ENCODE measurements at regions not wholly inside any gene's neighbourhood (a gene's known extent, or its start where the extent isn't known, plus 50 kb on each side); places are given as distances from the start of the nearest gene placed in this dataset.

GRCh38 chr15:38036790-38037338, 102.4 kb downstream of the TMCO5A start:
- CTCF ChIA-PET = no interaction called here
- no peak overlapping the region for H3K27ac Mint-ChIP-seq
- DNase-seq = no peak
- H3K36me3 Mint-ChIP-seq = no peaks in the 10 kb centered on the region
- no peaks in the 10 kb centered on the region for H3K4me1 Mint-ChIP-seq
- no peaks in the 10 kb centered on the region for H3K27me3 Mint-ChIP-seq
- no peaks in the 10 kb centered on the region for H3K9me3 Mint-ChIP-seq
- H3K4me3 Mint-ChIP-seq = no peak overlapping the region

GRCh38 chr15:38038659-38039442, 104.4 kb downstream of the TMCO5A start:
- CTCF ChIA-PET = no interaction called here
- no peaks in the 10 kb centered on the region for H3K9me3 Mint-ChIP-seq
- no peaks in the 10 kb centered on the region for H3K36me3 Mint-ChIP-seq
- H3K27me3 Mint-ChIP-seq = no peaks in the 10 kb centered on the region
- DNase-seq = no peak
- H3K4me3 Mint-ChIP-seq = no peak overlapping the region
- H3K4me1 Mint-ChIP-seq = no peaks in the 10 kb centered on the region
- no peak overlapping the region for H3K27ac Mint-ChIP-seq

- no peaks in the 10 kb centered on the region for H3K36me3 Mint-ChIP-seq
- CTCF ChIA-PET = no interaction called here
- no peaks in the 10 kb centered on the region for H3K27me3 Mint-ChIP-seq
- H3K4me1 Mint-ChIP-seq = no peaks in the 10 kb centered on the region
- no peak for DNase-seq
- no peak overlapping the region for H3K27ac Mint-ChIP-seq
- no peaks in the 10 kb centered on the region for H3K9me3 Mint-ChIP-seq
- H3K4me3 Mint-ChIP-seq = no peak overlapping the region
Observed at GRCh38 chr15:38040615-38041014, 106.2 kb downstream of the TMCO5A start.

GRCh38 chr15:38041576-38041975, 107.1 kb downstream of the TMCO5A start:
- H3K4me3 Mint-ChIP-seq = no peak overlapping the region
- no peak overlapping the region for H3K27ac Mint-ChIP-seq
- H3K36me3 Mint-ChIP-seq = no peaks in the 10 kb centered on the region
- H3K4me1 Mint-ChIP-seq = no peaks in the 10 kb centered on the region
- DNase-seq = no peak
- CTCF ChIA-PET = no interaction called here
- no peaks in the 10 kb centered on the region for H3K9me3 Mint-ChIP-seq
- H3K27me3 Mint-ChIP-seq = no peaks in the 10 kb centered on the region

- no peaks in the 10 kb centered on the region for H3K27me3 Mint-ChIP-seq
- no peak overlapping the region for H3K27ac Mint-ChIP-seq
- H3K9me3 Mint-ChIP-seq = no peaks in the 10 kb centered on the region
- no peak overlapping the region for H3K4me3 Mint-ChIP-seq
- no peaks in the 10 kb centered on the region for H3K36me3 Mint-ChIP-seq
- CTCF ChIA-PET = no interaction called here
- no peaks in the 10 kb centered on the region for H3K4me1 Mint-ChIP-seq
- no peak for DNase-seq
Observed at GRCh38 chr15:38042211-38042610, 107.8 kb downstream of the TMCO5A start.

GRCh38 chr15:38042707-38043445, 108.4 kb downstream of the TMCO5A start:
- Mint-ChIP-seq H3K4me3 (no peak overlapping the region), H3K4me1 (no peaks in the 10 kb centered on the region), H3K36me3 (no peaks in the 10 kb centered on the region), H3K9me3 (no peaks in the 10 kb centered on the region), H3K27ac (no peak overlapping the region), H3K27me3 (no peaks in the 10 kb centered on the region)
- CTCF ChIA-PET = no interaction called here
- no peak for DNase-seq

- Mint-ChIP-seq H3K4me1 (no peaks in the 10 kb centered on the region), H3K36me3 (no peaks in the 10 kb centered on the region)
- CTCF ChIA-PET = no interaction called here
Observed at GRCh38 chr15:38046257-38047051, 112.0 kb downstream of the TMCO5A start.

GRCh38 chr15:38048001-38048455, 113.6 kb downstream of the TMCO5A start:
- no peak for DNase-seq
- CTCF ChIA-PET = no interaction called here
- Mint-ChIP-seq H3K27me3 (no peaks in the 10 kb centered on the region), H3K4me1 (no peaks in the 10 kb centered on the region), H3K36me3 (no peaks in the 10 kb centered on the region), H3K27ac (no peak overlapping the region), H3K9me3 (no peaks in the 10 kb centered on the region), H3K4me3 (no peak overlapping the region)

More at GRCh38 chr15:38046257-38047051, 112.0 kb downstream of the TMCO5A start:
- no peak overlapping the region for H3K4me3 Mint-ChIP-seq
- H3K27me3 Mint-ChIP-seq = no peaks in the 10 kb centered on the region
- no peak for DNase-seq
- no peak overlapping the region for H3K27ac Mint-ChIP-seq
- H3K9me3 Mint-ChIP-seq = no peaks in the 10 kb centered on the region

- no peak overlapping the region for H3K4me3 Mint-ChIP-seq
- H3K27me3 Mint-ChIP-seq = no peaks in the 10 kb centered on the region
- no peaks in the 10 kb centered on the region for H3K36me3 Mint-ChIP-seq
- CTCF ChIA-PET = no interaction called here
- no peaks in the 10 kb centered on the region for H3K9me3 Mint-ChIP-seq
- no peak for DNase-seq
- H3K4me1 Mint-ChIP-seq = no peaks in the 10 kb centered on the region
- H3K27ac Mint-ChIP-seq = no peak overlapping the region
Observed at GRCh38 chr15:38049891-38050290, 115.5 kb downstream of the TMCO5A start.

GRCh38 chr15:38050529-38051448, 116.3 kb downstream of the TMCO5A start:
- Mint-ChIP-seq H3K4me1 (no peaks in the 10 kb centered on the region), H3K27me3 (no peaks in the 10 kb centered on the region), H3K4me3 (no peak overlapping the region), H3K27ac (no peak overlapping the region), H3K9me3 (no peaks in the 10 kb centered on the region), H3K36me3 (no peaks in the 10 kb centered on the region)
- CTCF ChIA-PET = no interaction called here
- no peak for DNase-seq

- no peak overlapping the region for H3K4me3 Mint-ChIP-seq
- H3K36me3 Mint-ChIP-seq = no peaks in the 10 kb centered on the region
- no peaks in the 10 kb centered on the region for H3K4me1 Mint-ChIP-seq
- CTCF ChIA-PET = no interaction called here
- no peak overlapping the region for H3K27ac Mint-ChIP-seq
- peaks cover 4% of the 10 kb centered on the region for H3K27me3 Mint-ChIP-seq
- H3K9me3 Mint-ChIP-seq = no peaks in the 10 kb centered on the region
- no peak for DNase-seq
Observed at GRCh38 chr15:38053205-38053604, 118.8 kb downstream of the TMCO5A start.

- Mint-ChIP-seq H3K4me1 (no peaks in the 10 kb centered on the region), H3K36me3 (no peaks in the 10 kb centered on the region), H3K4me3 (no peak overlapping the region), H3K9me3 (no peaks in the 10 kb centered on the region), H3K27ac (no peak overlapping the region), H3K27me3 (peaks cover 4% of the 10 kb centered on the region)
- DNase-seq = no peak
- CTCF ChIA-PET = no interaction called here
Observed at GRCh38 chr15:38053776-38054175, 119.3 kb downstream of the TMCO5A start.

GRCh38 chr15:38054488-38054887, 120.0 kb downstream of the TMCO5A start:
- Mint-ChIP-seq H3K9me3 (no peaks in the 10 kb centered on the region), H3K36me3 (no peaks in the 10 kb centered on the region), H3K27me3 (peaks cover 4% of the 10 kb centered on the region), H3K4me1 (no peaks in the 10 kb centered on the region), H3K4me3 (no peak overlapping the region), H3K27ac (no peak overlapping the region)
- no peak for DNase-seq
- CTCF ChIA-PET = no interaction called here
